Middle frontal gyrus (tissue), 1 donor: ENCODE measurements at regions not wholly inside any gene's neighbourhood (a gene's known extent, or its start where the extent isn't known, plus 50 kb on each side); places are given as distances from the start of the nearest gene placed in this dataset.

ENCODE experiments used
- DNase-seq: peaks from one replicate; pipeline ENCODE4 v3.0.0-alpha.2; 2015; ENCODE audit warnings: low spot score; ENCODE audit errors: extremely low spot score

DNA sequence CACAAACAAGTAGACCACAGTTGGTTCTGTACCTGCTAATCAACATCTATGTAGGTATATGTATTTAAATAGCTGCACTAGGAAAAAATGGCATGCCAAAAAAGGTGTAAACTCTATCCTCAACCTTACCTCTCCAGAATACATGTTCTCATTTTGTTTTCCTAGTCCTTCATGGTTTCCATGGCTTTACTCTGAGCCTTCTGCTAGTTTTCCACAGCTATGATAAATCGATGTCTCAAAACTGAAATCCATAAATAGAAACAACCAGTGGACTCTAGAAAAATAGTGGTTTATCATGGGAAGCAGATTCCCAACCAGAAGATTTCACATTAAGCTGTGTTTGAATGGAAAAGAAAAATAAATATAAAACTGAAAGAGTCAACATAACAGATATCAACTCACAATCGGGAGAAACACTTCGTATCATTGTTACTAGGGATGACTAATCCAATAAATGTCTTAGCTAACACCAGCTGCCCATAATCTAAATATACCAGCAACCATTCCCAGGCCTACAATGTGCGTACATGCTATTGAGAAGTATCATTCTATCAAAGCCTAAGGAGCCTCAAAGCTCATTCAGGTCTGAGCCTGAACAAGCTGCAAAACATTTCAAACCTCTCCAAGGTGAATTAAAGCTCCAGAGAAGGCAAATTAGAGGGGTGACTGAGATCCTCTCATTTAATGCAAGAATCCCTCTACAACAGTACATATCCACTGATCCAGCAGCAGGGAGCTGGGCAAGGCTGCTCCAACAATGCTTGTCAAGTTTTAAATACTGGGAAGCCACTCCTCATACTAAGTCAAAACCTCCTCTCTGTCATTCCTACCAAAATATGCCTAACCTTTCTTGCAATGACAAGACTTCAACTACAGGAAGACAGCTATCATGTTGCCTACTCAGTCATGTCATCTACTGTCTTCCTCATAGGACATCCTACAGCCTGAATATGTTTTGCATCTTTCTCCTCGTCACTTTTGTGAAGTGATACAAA is 90.2 kb downstream of the KCTD12 start:
- no peak for DNase-seq

DNA sequence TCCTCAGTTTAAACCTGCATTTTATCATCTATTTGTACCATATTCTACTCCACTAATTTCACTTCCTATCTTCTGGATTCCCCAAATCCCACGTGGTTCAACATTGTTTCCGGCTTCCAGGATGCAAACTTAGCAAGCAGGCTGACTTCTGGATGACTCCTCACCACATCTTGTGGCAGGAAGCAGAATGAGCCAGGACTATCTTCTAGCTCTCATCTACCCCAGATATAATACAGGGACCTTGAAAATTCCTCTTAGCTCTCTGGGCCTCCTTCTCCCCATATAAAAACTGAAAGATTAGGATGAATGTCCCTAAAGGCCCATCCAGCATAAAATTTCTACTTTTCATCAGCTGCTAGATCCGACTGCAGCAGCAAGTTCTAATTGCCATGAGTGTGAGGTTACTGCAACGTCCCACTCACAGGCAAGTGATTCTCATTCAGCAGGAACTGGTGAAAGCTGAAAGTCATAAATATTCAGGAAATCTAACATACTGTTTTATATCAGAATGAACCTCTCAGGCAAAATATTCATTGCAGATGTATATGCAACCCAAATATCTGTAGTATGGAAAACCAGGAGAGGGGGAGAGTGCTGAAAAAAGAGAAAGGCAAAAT is 93.4 kb downstream of the KCTD12 start:
- DNase-seq = no peak

DNA sequence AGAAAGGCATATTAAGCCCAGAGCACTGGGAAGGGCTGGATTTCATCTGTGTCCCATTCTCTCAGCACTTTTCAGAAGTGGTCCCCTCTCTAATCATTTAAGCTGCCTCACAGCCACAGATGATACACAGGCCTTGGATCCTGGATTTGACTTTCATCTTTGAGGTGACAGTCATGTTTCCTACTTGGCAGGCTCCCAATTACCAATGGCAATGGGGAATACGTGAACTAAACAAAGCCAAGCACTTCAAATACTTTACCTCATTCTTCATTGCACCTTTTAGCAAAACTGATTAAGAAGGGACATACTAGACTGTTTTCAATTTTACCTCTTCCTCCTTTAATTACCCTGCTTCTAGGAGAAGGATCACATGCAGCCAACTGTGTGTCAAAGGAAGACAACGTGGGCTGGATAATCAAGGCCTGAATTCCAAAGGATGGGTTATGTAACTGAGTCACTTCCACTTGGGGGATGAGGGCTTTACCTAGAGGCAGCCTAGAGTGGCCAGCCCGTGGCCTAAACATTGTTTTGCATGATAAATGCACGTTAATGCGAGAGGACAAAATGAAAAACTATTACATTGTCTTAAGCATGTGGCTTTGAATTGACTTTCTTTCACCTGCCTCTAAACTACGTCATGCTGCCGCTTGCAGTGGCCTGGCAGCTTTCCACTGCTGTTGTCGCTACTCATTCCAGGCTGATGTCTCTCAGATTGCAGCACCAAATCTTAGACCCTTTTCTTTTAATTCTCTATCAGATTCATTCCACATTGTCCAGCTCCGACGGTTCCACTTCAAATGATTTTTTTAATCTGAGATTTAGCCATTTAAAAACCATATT is 95.0 kb downstream of the KCTD12 start:
- no peak for DNase-seq

DNA sequence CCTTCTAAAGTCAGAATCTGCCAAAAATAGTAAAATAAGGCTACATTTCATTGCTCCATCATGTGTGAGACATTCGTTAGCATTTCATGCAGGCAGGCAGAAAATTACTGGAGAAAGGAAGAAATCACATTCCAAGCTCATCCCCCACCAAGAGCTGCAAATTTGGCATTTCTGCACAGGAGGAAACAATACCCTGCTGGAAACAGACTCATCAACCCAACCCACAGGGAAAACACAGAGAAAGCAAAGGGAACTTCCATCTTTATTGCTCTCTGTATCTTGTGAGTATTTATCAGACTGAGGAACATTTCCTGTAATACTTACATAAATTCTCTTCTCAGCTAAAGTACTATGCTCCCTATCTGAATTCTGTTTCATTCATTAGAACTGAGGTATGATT is 95.7 kb downstream of the KCTD12 start:
- DNase-seq = no peak

DNA sequence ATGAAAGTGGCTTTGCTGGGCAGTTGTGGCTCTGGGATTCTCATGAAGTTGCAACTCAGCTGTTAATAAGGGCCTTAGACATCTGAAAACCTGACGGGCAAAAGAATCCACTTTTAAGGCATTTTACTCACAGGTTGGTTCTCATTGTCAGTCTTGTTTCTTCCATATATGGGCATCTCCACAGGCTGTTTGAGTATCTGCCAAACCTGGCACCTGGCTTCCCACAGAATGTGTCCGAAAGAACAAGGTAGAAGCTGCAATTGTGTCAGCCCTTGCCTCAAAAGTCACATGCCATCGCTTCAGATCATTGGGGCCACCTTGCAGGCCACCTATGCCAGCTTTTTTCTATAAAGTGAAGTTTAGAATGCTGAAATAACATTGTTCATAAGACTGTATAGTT is 102.4 kb downstream of the KCTD12 start:
- no peak for DNase-seq

DNA sequence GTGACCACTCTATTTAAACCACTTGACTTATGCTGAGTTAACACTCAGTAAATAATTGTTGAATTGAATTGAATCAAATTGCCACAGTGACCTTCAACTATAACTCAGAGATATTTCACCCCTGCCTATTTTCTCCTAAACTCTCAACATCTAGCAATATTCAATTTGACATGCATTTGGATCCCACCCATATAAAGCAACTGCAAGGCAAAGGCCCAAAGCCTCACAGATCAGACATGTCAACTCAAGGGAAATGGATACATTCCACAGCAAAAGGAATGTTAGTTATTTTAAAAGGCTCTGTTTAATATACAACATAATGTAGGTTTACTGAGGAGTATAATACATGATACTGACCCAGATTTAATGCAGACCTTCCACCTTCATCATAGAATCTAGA is 107.4 kb downstream of the KCTD12 start:
- no peak for DNase-seq

DNA sequence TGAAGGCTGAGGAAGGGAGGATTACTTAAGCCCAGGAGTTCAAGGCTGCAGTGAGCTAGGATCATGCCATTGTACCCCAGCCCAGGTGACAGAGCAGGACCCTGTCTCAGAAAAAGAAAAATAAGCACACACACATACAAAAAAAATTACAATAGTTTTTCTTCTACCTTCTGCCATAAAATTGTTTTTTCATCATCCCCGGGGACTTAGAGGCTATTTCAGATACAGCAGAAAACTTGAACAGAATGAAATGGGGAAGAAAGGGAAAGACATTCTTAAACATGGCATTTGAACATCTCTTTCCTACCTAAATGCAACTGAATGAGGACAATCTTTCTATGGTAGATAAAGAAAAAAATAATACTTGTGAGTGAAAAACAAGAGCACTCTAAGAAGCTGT is 109.1 kb downstream of the KCTD12 start:
- DNase-seq = no peak

DNA sequence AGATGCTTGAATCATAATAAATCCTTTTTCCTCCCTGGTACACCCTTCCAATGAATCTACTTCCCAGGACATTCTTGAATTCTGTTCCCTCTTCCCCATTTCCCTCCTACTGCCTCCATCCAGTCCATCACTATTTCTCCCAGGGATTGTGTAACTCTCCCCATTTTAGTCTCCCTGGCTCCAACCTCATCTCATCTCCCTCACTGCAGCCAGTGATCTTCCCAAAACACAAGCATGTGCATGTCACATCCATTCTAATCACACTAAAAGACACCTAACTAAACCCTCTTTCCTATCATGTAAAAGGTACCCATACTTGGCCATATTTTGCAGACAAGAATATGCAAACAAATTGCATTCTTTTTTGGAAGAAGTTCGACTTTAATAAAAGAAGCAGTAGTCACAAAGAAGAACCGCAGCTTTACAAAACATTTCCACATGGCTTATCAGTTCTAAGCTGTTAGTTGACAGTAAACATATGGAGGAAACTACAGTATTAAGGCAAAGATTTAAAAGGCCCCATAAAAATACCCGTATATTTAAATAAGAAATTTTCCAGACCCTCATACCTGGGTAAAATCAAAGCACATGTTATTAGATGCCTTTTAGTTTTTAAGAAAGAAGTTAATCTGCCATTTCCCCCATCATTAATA is 111.0 kb downstream of the KCTD12 start:
- DNase-seq = no peak

DNA sequence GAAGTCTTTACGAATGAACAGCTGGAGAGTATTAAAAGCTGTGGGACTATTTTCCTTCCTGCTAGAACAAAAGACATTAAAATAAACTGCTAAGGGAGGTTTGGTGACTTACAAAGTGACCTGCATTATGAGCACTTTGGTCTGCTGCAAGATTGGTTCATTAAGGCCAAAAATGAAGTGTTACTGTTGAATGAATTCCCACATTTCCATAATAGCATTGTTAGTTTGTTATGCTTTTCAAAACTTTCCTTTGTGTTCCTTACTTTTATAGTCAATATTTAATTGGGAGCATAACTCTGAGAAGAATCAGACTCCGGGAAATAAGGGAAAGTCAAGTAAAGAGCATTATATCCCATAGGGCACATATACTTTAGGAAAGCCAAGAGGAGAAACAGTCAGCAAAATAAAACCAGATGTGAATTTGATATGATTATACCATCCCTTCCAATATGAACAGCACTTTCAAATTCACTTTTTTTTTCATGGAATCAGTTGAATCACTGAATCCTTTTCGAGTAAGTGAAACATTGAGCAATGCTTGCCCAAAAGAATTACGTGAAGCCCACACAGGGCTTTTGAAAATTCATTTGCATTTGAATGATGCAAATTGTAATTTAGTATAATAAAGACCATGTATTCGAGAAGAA is 112.6 kb downstream of the KCTD12 start:
- DNase-seq = no peak

DNA sequence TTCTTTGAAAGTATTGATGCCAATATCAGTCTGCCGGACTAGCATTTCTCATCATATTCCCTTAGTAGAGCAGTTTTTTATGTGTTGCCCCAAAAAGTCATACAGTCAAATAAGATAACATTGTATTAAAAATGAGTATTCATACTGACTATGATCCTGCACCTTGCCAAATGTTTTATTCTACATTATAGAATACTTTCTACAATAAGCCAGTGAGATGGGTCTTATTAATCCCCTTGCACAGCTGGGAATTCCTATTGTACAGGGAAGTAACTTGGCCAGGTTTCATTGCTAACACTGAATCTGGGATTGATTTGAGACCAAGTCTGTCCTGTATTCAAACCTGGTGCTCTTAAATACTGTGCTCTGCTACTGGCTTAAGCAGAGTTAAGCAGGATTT is 114.0 kb downstream of the KCTD12 start:
- DNase-seq = no peak

DNA sequence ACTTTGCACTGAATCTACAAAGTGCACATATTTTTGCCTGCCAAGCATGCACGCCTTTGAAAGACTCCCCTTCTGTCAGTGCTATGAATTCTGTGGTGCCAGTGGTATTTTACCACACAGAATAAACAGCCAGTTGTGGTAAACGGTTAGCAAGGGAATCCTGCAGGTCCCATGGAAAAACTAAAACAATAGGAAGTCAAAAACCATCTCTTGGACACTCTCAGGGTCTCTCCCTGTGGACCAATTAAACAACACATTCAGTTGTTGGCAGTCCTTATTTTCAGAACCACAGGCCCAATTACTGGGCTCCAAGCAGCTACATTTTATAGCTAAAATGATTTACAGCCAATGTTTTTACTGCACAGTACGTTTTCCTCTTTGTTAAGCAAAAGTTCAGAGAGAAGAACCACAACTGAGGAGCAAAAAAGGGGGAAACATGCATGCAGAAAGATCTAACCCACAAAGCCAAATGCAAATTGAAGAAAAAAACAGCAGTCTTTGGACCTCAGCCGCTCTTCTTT is 116.9 kb downstream of the KCTD12 start:
- DNase-seq = no peak

DNA sequence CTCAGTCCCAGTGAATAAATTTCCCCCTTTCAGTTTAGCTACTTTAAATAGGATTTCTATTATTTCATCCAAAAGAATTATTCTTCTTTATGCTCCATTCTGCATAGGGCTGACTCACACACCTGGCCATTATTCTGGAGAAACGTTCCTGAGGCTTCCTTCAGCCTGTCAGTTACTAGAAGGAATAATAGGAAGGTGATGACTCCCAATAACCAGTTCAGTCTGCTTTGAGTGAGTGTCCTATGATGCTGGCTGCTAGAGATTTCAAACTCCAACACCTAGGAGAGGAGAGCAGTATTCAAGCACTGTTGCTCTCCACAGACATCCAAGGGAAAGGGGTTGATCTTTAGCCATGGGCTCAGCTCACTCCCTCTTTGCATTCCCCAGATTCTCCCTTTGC is 117.8 kb downstream of the KCTD12 start:
- DNase-seq = no peak

DNA sequence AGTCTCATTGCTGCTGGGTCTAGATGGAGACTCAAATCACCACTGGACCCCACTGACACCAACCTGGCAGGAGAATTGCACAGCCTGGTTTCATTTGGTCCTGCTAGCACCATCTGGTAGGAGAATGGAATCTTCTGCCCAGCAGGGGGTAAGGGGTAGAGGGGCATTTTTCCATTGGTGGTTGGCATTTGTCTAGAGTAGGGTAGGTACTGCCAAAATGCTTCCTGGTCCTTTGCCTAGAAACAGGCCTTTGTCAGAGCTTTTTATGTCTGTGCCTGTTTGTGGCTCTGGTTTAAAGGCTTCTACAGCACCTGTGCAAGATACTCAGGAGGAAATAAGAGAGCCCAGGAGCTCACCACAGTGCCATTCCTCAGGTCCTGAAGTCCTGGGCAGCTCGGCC is 121.3 kb downstream of the KCTD12 start:
- DNase-seq = no peak

DNA sequence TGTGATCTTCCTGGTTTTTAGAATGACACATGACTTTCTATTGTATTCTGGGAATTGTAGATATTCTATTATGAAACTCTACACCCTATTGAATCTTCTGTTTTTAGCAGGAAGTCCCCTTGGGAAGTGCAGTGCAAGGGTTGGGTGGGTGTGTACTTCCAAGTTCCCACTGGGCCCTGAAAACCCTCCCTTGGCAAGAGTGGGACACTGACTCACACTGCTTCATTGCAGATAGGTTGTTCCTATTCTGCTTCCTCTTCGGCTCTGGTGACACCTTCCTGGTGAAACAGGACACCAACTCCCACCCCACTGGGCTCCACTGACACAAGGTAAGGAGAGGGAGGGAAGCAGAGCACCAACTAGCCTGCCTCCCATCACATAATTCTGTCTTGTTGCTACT is 121.8 kb downstream of the KCTD12 start:
- no peak for DNase-seq

DNA sequence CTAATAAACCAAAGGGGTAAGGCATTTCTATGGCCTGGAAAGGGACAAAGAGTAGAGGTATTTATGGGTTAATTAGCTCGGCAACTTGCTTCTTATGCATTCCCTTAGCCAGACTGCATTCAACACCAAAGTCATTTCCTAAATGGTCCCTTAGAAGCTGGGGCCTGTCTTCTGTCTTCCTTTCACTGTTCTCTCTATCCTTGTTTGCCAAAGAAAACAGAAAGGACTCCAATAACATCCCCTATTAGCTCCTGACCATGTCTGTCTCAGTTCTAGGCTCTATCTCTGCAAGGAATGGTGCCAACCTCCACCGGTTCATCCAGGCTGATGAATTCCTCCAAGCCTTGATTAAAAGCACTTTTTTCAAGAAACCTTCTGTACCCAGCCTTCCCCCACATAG is 123.5 kb downstream of the KCTD12 start:
- DNase-seq = no peak

DNA sequence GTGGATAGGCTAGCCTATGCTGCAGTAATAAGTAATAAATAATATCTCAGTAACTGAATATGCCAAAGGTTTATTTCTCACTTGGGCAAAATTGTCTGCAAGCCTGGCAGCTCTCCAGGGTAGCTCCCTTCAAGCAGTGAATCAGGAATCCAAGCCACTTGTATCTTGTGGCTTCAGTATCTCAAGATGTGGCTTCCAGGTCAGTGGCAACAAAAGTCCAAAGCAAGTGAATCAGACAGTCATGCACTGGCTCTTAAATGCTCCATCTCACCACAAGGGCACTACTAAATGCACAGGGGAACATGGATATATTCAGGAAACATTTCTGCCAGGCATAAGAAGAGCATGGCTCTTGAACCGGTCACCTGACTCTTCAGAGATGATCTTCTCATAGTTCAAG is 126.3 kb downstream of the KCTD12 start:
- DNase-seq = no peak

DNA sequence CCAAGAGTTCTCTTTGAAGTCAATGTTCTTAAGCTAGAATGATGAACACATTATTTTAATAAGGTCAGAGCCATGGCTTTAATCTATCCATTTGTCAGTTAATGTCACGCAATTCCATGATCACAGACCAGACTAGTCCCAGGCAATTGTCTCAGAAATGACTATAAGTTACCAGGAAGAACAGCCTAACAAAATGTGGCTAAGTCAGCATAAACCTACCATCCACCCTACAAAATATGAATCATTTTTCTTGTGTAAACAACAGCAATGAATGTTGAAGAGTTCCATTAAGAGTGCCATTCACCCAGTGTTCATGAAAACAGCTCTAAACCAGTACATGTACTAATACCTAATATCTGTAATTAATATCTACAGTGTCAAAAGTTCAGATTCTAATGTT is 127.5 kb downstream of the KCTD12 start:
- no peak for DNase-seq

DNA sequence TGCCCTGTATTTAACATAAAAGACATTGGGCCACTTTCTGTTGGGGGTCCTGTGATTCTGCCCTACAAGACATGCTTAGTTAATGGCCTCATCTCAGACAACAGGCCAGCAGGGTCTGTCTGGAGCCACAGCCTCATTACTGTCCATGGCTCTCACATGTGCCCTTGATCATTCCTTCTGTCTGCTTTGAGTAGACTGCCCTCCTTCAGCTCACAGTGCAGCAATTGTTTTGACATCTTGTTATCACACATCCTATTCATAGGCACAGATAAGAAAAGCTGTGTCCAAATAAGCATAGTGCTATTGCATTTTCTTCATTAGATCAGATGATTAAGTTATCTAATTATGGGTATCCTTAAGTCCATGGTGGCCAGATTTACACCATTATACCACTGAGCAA is 127.9 kb downstream of the KCTD12 start:
- DNase-seq = no peak

DNA sequence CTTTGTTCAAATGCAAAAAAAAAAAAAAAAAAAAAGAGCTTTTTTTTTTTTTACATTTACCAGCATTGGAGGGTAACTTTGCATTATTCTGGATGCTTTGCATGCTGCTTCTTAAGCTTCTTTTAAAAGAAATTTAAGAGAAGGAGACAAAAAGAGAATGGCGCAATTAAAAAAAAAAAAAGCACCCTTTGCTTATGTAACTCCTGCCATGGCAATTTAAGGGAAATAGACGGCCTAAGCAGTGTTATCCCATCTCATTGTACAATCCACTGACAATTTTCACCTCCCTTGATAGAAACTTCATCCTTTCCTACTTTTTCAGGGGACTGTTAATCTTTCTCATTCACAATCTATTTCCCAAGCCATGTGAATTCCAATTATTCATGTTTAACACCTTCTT is 129.8 kb downstream of the KCTD12 start:
- no peak for DNase-seq

DNA sequence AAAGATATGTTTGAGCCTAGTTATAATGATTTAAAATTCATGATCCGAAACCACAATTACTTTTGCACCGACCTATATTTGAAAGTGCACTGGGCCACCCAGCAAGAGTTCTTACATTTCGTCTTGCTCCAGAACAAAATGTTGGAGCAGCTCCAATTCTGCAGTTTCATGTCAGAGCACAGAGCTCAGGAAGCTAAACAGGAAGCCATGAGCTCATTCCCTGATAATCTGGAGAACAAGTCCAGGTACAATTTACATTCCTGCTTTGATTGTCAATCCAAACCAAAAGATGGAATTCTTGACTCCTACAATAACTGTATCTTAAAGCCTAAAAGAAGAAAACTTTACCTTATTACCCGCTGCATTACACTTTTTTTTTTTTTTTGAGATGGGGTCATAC is 131.8 kb downstream of the KCTD12 start:
- no peak for DNase-seq

DNA sequence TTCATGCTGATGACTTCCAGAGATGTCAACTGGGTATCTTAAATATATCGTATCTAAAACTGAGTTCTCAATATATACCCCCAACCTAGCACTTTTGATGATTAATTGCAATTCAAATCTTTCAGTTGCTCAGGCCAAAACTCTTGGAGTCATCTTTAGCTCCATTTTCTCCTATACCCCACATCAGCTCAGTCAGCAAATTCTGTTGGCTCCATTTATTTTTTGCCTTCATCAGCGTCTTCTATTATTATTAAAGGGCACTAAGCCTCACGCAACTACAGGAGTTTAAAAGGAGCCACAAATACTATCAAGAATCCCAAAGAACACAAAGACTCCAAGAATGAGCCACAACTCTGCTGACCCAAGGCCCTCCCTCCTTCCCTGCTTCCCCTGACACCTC is 134.9 kb downstream of the KCTD12 start:
- DNase-seq = no peak
